ENCODE measurements at regions not wholly inside any gene's neighbourhood (a gene's known extent, or its start where the extent isn't known, plus 50 kb on each side); places are given as distances from the start of the nearest gene placed in this dataset.

DNA sequence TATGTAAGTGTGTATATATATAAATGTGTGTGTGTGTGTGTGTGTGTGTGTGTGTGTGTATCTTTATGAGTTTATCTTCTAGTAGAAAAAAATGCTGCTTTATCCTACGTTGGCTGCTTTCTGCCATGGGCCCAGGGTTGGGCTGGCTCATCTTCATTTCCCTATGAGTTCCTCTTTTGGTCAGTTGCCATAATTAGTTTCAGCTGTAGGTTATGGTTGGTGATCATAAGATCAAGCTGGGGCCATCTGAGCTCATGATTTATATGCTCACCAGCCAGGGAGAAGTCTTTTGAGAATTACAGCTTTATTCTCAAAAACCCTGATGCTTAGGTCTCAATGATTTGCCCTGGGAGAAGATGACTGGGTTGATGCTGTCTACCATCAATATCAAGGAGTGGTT, 775.8 kb upstream of the ARPP21 start:
- TF ChIP-seq REST (IDR thresholded peaks at IDR 0.05; ENCODE audit: borderline replicate concordance): no peak
- no peak for TF ChIP-seq SMC3 (conservative IDR thresholded peaks at IDR 0.05; ENCODE audit: poor library complexity)
- TF ChIP-seq EZH2 (IDR thresholded peaks at IDR 0.05; ENCODE audit: borderline replicate concordance, insufficient read depth, low read length, poor library complexity, severe bottlenecking): no peak
- TF ChIP-seq, protein P1, sequence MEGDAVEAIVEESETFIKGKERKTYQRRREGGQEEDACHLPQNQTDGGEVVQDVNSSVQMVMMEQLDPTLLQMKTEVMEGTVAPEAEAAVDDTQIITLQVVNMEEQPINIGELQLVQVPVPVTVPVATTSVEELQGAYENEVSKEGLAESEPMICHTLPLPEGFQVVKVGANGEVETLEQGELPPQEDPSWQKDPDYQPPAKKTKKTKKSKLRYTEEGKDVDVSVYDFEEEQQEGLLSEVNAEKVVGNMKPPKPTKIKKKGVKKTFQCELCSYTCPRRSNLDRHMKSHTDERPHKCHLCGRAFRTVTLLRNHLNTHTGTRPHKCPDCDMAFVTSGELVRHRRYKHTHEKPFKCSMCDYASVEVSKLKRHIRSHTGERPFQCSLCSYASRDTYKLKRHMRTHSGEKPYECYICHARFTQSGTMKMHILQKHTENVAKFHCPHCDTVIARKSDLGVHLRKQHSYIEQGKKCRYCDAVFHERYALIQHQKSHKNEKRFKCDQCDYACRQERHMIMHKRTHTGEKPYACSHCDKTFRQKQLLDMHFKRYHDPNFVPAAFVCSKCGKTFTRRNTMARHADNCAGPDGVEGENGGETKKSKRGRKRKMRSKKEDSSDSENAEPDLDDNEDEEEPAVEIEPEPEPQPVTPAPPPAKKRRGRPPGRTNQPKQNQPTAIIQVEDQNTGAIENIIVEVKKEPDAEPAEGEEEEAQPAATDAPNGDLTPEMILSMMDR (IDR thresholded peaks at IDR 0.05; ENCODE audit: poor library complexity, severe bottlenecking): no peak
- no peak for TF ChIP-seq EP300 (conservative IDR thresholded peaks at IDR 0.05; ENCODE audit: poor library complexity, severe bottlenecking)
- TF ChIP-seq MXI1 (conservative IDR thresholded peaks at IDR 0.05; ENCODE audit: poor library complexity, severe bottlenecking): no peak
- TF ChIP-seq POLR2AphosphoS5 (IDR thresholded peaks at IDR 0.05): no peak
- TF ChIP-seq TAF1 (IDR thresholded peaks at IDR 0.05; ENCODE audit: low read depth): no peak
- TF ChIP-seq RAD21 (conservative IDR thresholded peaks at IDR 0.05): no peak

All from neural cell (in vitro differentiated cells).